SK-N-SH (cell line): ENCODE measurements at regions not wholly inside any gene's neighbourhood (a gene's known extent, or its start where the extent isn't known, plus 50 kb on each side); places are given as distances from the start of the nearest gene placed in this dataset.

ENCODE experiments used
- CTCF ChIA-PET: fragments of 300-600, 350-600 bp; formaldehyde crosslinking; extraction: SDS; loops from one replicate; lab custom pipeline; 2021; lab: Yijun Ruan, JAX
- POLR2A ChIA-PET: fragments of 350-600 bp; sonication (Branson Sonifier 250); formaldehyde crosslinking; extraction: SDS; loops from one replicate; lab custom pipeline; 2020; ENCODE audit warnings: antibody characterized with exemption, inconsistent platforms; lab: Yijun Ruan, JAX
- DNase-seq: peaks from one replicate; pipeline ENCODE4 v3.0.0; 2012
- H2AFZ ChIP-seq: fragments of 200-600 bp; sonication (generic); 2 replicates; pipeline ENCODE4 v1.8.1; 2016; ENCODE audit warnings: antibody characterized with exemption, mild to moderate bottlenecking, low read depth
- H3F3A ChIP-seq: fragments of 200-600 bp; sonication (generic); replicated peaks from 2 replicates; pipeline ENCODE3; 2016; ENCODE audit warnings: antibody characterized with exemption, mild to moderate bottlenecking; ENCODE audit not compliant: insufficient read depth
- H3K27ac ChIP-seq, 2 experiments: fragments of 200-500 bp in 1 of 2; fragments of 200-600 bp in 1 of 2; sonication (Bioruptor generic) in 1 of 2; sonication (generic), shearing (Covaris generic) in 1 of 2; 2 replicates each; pipeline versions ENCODE4 v1.5.1 to v1.6.1; 2014 to 2016; ENCODE audit warnings: low read depth in 2 of 2, inconsistent platforms in 1 of 2, low read length in 1 of 2, mild to moderate bottlenecking in 1 of 2, mixed read lengths in 1 of 2
- H3K27me3 ChIP-seq: fragments of 200-600 bp; sonication (generic), shearing (Covaris generic); 2 replicates; pipeline ENCODE4 v1.6.1; 2016; ENCODE audit warnings: mixed run types; ENCODE audit not compliant: insufficient read depth
- H3K36me3 ChIP-seq, 2 experiments: fragments of 200-500 bp in 1 of 2; fragments of 200-600 bp in 1 of 2; sonication (Bioruptor generic) in 1 of 2; sonication (generic) in 1 of 2; replicated peaks in 1 of 2; 2 replicates each; pipeline versions ENCODE3 to v1.5.1; 2014 to 2016; ENCODE audit warnings: low read length in 1 of 2, mild to moderate bottlenecking in 1 of 2; ENCODE audit not compliant: insufficient read depth in 2 of 2, control insufficient read depth in 1 of 2
- H3K4me1 ChIP-seq, 2 experiments: fragments of 200-500 bp in 1 of 2; fragments of 200-600 bp in 1 of 2; sonication (Bioruptor generic) in 1 of 2; sonication (generic), shearing (Covaris generic) in 1 of 2; 2 replicates each; pipeline versions ENCODE4 v1.5.1 to v1.6.1; 2014 to 2016; ENCODE audit warnings: low read depth in 1 of 2, low read length in 1 of 2, mixed run types in 1 of 2; ENCODE audit not compliant: insufficient read depth in 2 of 2, control insufficient read depth in 1 of 2
- H3K4me2 ChIP-seq: fragments of 200-600 bp; sonication (generic), shearing (Covaris generic); 2 replicates; pipeline ENCODE4 v1.6.1; 2017; ENCODE audit warnings: mixed run types
- H3K4me3 ChIP-seq, 2 experiments: fragments of 200-500 bp in 1 of 2; fragments of 200-600 bp in 1 of 2; sonication (Bioruptor generic) in 1 of 2; sonication (generic), shearing (Covaris generic) in 1 of 2; 2 replicates each; pipeline versions ENCODE4 v1.5.1 to v1.8.1; 2014 to 2016; ENCODE audit warnings: low read depth in 2 of 2, inconsistent platforms in 1 of 2, low read length in 1 of 2, mild to moderate bottlenecking in 1 of 2, mixed read lengths in 1 of 2, moderate library complexity in 1 of 2
- H3K79me2 ChIP-seq: fragments of 200-600 bp; sonication (generic); 2 replicates; pipeline ENCODE4 v1.8.1; 2017; ENCODE audit warnings: mild to moderate bottlenecking; ENCODE audit not compliant: insufficient read depth
- H3K9ac ChIP-seq: fragments of 200-600 bp; sonication (generic); 2 replicates; pipeline ENCODE4 v1.6.1; 2017; ENCODE audit warnings: mixed run types
- H3K9me2 ChIP-seq: fragments of 200-600 bp; sonication (generic); 2 replicates; pipeline ENCODE4 v1.6.1; 2017; ENCODE audit warnings: mixed run types
- H3K9me3 ChIP-seq: fragments of 200-600 bp; sonication (generic); 2 replicates; pipeline ENCODE4 v1.6.1; 2017; ENCODE audit warnings: mixed run types, mild to moderate bottlenecking, moderate library complexity
- H4K20me1 ChIP-seq: fragments of 200-600 bp; sonication (generic); 2 replicates; pipeline ENCODE4 v1.6.1; 2017; ENCODE audit warnings: mild to moderate bottlenecking, mixed run types; ENCODE audit not compliant: insufficient read depth
- CHD2 ChIP-seq: fragments of 150-350 bp; IDR thresholded peaks from 2 replicates; pipeline ENCODE4 v1.6.1; 2018; ENCODE audit warnings: low read length; ENCODE audit not compliant: partially characterized antibody
- FOXM1 ChIP-seq: IDR thresholded peaks from 2 replicates; pipeline ENCODE4 v1.4.0; 2012; ENCODE audit warnings: low read depth, mild to moderate bottlenecking
- GATA2 ChIP-seq: sonication (generic); formaldehyde crosslinking; IDR thresholded peaks from 2 replicates; pipeline ENCODE4 v1.5.0; 2020; ENCODE audit warnings: mild to moderate bottlenecking, missing genetic modification reagents
- JUND ChIP-seq: IDR thresholded peaks from 2 replicates; pipeline ENCODE4 v1.4.0; 2012
- MEF2A ChIP-seq: IDR thresholded peaks from 2 replicates; pipeline ENCODE4 v1.4.0; 2012; ENCODE audit warnings: low read depth, borderline replicate concordance
- MXI1 ChIP-seq: IDR thresholded peaks from 2 replicates; pipeline ENCODE4 v1.6.1; 2012; ENCODE audit warnings: mild to moderate bottlenecking, low read depth, low read length, improper control_type of control experiment
- RAD21 ChIP-seq: IDR thresholded peaks from 2 replicates; pipeline ENCODE4 v1.6.1; 2012; ENCODE audit warnings: mild to moderate bottlenecking, low read length
- RCOR1 ChIP-seq: fragments of 150-350 bp; IDR thresholded peaks from 2 replicates; pipeline ENCODE4 v1.6.1; 2017; ENCODE audit warnings: antibody characterized with exemption, low read length
- TAF1 ChIP-seq: IDR thresholded peaks from 2 replicates; pipeline ENCODE4 v1.6.1; 2012; ENCODE audit warnings: low read depth, mild to moderate bottlenecking, low read length, moderate library complexity, borderline replicate concordance
- TEAD4 ChIP-seq: IDR thresholded peaks from 2 replicates; pipeline ENCODE4 v1.4.0; 2012; ENCODE audit warnings: mild to moderate bottlenecking, borderline replicate concordance; ENCODE audit not compliant: insufficient read depth
- WGBS: methylation state at CpG from one replicate; pipeline ENCODE4 v1.1.6; 2017; ENCODE audit warnings: low lambda C conversion rate; 5-methylcytosine and 5-hydroxymethylcytosine counted together
- TF ChIP-seq, protein P1 (sequence below): IDR thresholded peaks from 2 replicates; pipeline ENCODE4 v1.4.0; 2012; ENCODE audit warnings: low read depth, borderline replicate concordance
- TF ChIP-seq, protein P2 (sequence below): IDR thresholded peaks from 2 replicates; pipeline ENCODE4 v1.4.0; 2012; ENCODE audit warnings: low read depth
- TF ChIP-seq, protein P3 (sequence below): IDR thresholded peaks from 2 replicates; pipeline ENCODE4 v1.4.0; 2012; ENCODE audit warnings: low read depth, borderline replicate concordance

DNA sequence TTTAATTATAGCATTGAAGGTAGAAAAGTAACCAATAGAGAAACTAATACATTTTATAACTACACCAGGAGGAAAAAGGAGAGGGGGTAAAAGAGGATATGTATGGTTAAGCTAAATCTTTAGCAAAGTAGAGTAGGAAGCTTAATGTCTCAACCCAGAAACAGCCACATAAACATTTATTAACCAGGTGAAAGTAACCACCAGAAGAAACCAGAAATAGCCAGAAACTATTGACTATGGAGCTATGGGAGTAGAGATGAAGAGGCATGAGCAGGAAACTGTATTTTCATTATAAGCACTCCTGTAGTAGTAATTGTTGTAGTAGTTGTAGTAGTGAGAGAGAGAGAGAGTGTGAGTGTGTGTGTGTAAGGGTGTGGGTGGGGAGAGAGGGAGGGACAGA is 617.5 kb upstream of the CHAC2 start:
- H3F3A ChIP-seq: no peaks in the 10 kb centered on the region
- no peaks in the 10 kb centered on the region for H4K20me1 ChIP-seq
- H3K4me3 ChIP-seq: no peak overlapping the region
- ChIA-PET POLR2A (no interaction called here), CTCF (no interaction called here)
- no peak for DNase-seq
- no peaks in the 10 kb centered on the region for H3K9me3 ChIP-seq
- no peaks in the 10 kb centered on the region for H3K27me3 ChIP-seq
- no peak overlapping the region for H3K27ac ChIP-seq
- H3K4me1 ChIP-seq: no peaks in the 10 kb centered on the region
- H3K9me2 ChIP-seq: no peaks in the 10 kb centered on the region
- no peak overlapping the region for H2AFZ ChIP-seq
- H3K9ac ChIP-seq: no peak overlapping the region
- no peaks in the 10 kb centered on the region for H3K36me3 ChIP-seq
- H3K4me2 ChIP-seq: no peak overlapping the region
- TF ChIP-seq RCOR1 (no peak), MXI1 (no peak), FOXM1 (no peak), MEF2A (no peak), RAD21 (no peak)
- TF ChIP-seq, protein P1, sequence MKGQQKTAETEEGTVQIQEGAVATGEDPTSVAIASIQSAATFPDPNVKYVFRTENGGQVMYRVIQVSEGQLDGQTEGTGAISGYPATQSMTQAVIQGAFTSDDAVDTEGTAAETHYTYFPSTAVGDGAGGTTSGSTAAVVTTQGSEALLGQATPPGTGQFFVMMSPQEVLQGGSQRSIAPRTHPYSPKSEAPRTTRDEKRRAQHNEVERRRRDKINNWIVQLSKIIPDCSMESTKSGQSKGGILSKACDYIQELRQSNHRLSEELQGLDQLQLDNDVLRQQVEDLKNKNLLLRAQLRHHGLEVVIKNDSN: no peak
- TF ChIP-seq, protein P2, sequence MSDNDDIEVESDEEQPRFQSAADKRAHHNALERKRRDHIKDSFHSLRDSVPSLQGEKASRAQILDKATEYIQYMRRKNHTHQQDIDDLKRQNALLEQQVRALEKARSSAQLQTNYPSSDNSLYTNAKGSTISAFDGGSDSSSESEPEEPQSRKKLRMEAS: no peak
- TF ChIP-seq, protein P3, sequence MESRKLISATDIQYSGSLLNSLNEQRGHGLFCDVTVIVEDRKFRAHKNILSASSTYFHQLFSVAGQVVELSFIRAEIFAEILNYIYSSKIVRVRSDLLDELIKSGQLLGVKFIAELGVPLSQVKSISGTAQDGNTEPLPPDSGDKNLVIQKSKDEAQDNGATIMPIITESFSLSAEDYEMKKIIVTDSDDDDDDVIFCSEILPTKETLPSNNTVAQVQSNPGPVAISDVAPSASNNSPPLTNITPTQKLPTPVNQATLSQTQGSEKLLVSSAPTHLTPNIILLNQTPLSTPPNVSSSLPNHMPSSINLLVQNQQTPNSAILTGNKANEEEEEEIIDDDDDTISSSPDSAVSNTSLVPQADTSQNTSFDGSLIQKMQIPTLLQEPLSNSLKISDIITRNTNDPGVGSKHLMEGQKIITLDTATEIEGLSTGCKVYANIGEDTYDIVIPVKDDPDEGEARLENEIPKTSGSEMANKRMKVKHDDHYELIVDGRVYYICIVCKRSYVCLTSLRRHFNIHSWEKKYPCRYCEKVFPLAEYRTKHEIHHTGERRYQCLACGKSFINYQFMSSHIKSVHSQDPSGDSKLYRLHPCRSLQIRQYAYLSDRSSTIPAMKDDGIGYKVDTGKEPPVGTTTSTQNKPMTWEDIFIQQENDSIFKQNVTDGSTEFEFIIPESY: no peak
- no peaks in the 10 kb centered on the region for H3K79me2 ChIP-seq

DNA sequence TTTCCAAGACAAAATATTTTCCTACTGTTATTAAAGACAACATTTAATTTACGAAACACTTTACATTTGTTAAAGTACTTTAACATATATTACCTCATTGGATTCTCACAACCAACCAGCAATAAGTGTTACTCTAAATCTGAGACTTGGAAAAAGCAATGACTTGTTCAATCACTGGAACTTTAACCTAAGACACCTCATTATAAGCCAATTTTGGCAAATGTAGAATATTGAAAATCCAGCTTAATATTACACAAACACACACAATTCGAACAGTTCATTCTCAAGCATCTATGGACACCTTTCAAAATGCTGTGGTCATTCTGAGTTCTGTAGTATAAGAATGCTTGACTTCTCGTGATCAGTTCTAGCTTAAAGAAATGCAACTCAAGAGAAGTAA is 619.4 kb upstream of the CHAC2 start:
- Histone ChIP-seq H3K4me1 (no peaks in the 10 kb centered on the region), H3K36me3 (no peaks in the 10 kb centered on the region), H3K4me3 (no peak overlapping the region), H3K4me2 (no peak overlapping the region), H3K27me3 (no peaks in the 10 kb centered on the region), H3K9me2 (no peaks in the 10 kb centered on the region), H4K20me1 (no peaks in the 10 kb centered on the region), H3K9ac (no peak overlapping the region), H3K9me3 (no peaks in the 10 kb centered on the region), H2AFZ (no peak overlapping the region), H3K79me2 (no peaks in the 10 kb centered on the region), H3K27ac (no peak overlapping the region), H3F3A (no peaks in the 10 kb centered on the region)
- POLR2A ChIA-PET: no interaction called here
- no peak for DNase-seq
- CTCF ChIA-PET: no interaction called here
- TF ChIP-seq CHD2 (no peak), TAF1 (no peak), TEAD4 (no peak), GATA2 (no peak), JUND (no peak)
- TF ChIP-seq, protein P2: no peak
- TF ChIP-seq, protein P1: no peak
- 5% methylated on average over 3 of the region's 3 CpGs for WGBS
